ENCODE measurements at regions not wholly inside any gene's neighbourhood (a gene's known extent, or its start where the extent isn't known, plus 50 kb on each side); places are given as distances from the start of the nearest gene placed in this dataset.
A peak's percentile ranks its signal among the peaks of the same experiment; 100 is the strongest.

DNA sequence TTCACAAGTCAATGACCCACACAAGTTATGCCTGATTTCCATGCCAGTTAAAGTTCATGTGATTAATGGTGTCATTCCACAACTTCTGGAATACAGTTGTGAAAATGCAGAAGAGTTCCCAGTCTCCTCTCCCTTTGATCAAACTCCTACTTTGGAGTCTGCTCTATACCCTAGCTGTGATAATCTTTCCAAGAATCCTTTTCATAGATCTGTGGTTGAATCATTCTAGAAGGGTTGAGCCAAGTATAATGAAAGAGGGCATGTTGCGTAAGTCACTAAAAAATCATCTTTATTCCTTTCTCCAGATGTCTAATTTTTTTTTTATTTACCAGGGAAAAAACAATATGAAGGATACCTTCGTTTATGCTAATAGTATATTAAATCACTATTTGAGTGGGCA lies 89.7 kb upstream of the CARD18 start:
- peak; percentile 39 for ATAC-seq

DNA sequence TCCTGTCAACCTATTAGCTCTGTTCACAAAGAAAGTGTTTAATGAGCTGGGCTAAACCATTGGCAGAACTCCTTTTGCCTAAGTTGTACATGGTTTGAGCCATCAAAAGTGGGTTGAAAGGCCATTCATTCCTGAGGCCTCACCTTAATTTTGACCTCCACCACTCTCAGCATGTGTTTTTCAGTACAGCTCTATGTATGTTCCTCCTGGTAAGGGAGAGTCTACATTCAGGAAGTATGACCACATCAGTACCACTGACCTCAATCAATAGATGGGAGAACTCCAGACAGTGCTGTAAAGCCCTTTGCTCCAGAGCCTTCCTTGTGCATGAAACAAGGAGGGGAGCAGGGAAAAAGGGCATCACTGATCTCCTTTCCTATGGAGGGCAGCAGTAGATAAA lies 87.8 kb upstream of the CARD18 start:
- no peak for ATAC-seq

GRCh38 chr11:105226766-105227165 lies 87.2 kb upstream of the CARD18 start:
- ATAC-seq = no peak

DNA sequence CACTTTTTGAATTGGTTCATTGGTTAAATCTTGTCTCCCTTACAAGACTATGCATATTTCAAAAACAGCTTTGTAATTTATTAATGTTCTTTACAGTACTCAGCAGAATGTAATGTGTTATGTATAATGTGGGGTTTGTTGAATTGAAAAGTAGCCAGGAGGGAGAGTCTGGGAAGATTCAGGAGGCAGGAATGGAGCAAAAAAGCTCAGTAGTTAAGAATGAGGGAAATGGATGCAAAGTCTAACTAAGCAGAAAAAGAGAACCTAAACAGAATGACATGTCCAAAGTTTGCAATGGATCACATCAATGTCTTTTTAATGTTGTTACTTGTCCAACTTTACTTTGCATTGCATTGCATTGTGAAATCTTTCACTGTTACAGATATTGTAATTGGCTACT lies 86.5 kb upstream of the CARD18 start:
- ATAC-seq = no peak

GRCh38 chr11:105224482-105225253 lies 85.1 kb upstream of the CARD18 start:
- no peak for ATAC-seq

DNA sequence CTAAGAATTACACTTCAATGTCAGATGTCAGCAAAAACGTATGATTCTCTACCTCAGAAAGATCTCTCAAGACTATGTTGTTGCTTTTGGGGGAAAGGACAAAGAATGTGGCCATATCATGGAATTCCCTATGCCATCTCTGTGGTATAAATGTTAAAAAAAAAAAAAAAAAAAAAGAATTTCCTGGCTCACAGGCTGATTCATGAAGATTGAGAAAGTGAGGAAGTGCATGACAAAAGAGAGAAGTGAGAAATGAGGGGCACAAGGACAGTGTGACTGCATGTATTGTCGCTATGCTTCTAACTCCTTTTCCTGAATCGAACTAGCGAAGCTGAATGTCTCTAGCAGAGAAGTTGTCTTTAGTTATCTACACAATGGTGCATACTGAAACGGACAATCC lies 80.6 kb upstream of the CARD18 start:
- no peak for ATAC-seq

GRCh38 chr11:105219670-105220069 lies 80.1 kb upstream of the CARD18 start:
- no peak for ATAC-seq

GRCh38 chr11:105219269-105219668 lies 79.7 kb upstream of the CARD18 start:
- no peak for ATAC-seq

DNA sequence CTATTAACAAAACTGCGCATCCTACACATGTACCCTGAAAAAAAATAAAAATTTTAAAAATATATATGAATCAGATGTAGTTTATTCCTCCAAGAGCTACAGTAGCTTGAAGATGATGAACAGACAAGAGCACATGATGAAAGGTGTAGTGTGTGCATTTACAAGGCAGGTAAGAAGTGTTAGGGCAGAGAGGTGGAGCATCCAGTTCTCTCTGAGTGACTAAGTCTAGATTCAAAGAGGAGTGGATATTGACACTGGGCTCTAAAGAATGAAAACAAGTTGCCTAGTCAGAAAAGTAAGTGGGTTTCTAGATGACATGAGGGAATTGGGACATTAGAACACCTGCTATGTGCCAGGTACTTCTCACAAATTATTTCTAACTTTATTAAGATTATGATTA lies 76.0 kb upstream of the CARD18 start:
- ATAC-seq = peak; percentile 91

DNA sequence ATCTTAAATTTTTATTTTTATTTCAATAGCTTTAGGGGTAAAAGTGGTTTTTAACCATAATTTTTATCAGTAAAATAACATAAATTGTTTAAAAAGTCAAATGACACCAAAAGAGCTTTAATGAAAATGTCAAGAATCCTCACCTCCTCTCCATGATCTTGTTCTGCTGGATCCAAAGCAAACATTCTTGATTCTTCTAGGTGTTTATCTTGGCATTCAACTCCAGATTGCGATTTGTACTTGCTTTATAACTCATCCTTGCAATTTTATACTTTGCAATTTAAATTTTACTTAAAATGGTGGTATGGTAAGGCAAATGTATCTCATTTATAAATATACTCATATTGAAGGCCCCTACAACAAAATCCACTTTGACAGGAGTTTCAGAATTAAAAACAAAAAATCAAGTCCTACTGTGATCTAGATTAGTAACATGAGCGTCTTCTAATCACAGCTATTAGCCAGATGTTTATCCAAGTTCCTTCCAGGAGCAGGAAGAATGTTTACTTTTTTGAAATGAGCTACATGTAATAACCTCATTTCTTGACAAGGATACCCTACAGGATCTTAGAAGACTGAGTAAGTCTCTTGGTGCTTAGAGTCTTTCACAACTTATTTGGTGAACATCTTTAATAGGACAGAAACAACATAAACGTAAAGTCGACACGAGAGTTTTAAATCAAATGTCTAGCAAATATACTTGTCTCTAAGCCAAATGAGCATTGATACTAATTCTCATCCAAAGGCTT lies 72.4 kb upstream of the CARD18 start:
- ATAC-seq = no peak

- no peak for ATAC-seq
Observed at GRCh38 chr11:105208019-105208418, 68.5 kb upstream of the CARD18 start.

DNA sequence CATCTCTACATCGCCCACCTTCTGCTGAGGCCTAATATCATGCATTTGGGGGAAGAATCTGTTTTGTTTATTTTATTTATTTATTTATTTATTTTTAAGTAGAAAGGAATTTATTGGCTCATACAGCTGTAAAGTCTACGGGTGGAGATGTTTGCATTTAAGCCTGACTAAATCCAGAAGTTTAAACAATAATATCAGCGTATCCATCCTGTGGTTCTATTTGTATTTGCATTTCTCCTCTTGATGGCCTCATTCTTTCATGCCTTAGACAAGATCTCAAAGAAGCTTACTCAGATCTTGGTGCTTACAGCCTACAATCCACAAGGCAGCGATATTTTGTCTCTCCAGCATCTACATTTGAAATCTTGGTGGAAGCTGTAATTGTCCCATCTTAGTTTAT lies 67.1 kb upstream of the CARD18 start:
- ATAC-seq = no peak

GRCh38 chr11:105204636-105205035 lies 65.1 kb upstream of the CARD18 start:
- no peak for ATAC-seq

DNA sequence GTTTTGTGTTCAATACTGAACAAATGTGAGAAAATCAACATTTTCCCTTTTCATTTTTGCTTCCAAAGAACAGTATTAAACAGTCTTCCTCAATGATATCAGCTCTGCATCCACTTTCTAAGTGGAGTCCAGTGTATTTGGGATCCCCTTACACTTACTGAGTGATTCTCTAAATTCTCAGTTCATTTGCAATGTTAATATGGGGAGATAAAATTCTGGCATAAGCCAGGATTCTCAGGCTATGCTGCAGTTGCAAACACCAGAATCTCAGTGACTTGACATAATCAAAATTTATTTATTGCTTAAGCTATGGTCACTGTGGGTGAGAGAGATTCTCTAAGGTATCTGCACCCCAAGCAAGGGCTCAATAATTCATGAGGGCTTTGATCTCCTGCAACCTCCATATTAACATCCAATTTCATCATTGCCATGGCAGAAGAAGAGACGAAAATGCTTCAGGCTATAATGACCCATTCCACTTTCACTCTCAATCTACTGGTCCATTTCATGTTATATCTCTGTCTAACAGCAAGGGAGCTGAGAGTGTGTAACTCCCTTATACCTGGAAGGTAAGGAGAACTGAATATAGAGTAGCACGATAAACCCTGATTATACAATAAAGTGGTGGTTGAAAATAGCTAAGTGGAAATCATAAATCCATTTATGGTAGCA lies 64.1 kb upstream of the CARD18 start:
- ATAC-seq = no peak

DNA sequence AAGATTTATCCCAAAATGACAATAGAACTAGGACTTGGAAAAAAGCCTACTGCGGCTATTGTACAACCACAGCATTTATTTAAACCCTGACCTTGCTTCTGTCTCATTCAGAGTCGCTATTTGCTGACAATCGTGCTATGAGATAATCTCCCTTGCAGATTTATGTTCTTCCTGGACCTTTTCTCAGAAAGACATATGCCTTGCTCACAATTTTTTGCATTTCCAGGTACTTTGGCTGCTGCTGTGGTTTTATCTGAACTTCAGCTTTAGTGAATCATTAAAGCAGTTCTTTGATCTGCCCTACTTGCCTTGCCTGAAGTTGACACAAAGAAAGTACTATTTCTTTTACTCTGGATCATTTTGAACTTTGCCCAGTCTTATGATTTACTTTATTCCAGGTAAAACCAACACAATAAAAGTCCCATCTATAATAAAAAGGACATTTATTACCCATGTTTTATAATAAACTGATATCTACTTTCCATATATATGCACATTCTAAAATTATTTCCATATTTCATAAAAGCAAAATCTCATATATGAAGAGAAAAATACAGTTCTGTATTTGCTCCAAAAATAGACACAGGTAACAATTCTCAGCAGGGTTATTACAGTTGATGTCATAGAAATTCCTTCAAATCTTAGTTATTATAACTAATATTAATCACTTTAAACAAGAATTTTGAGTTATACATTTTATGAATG lies 63.4 kb upstream of the CARD18 start:
- ATAC-seq = no peak

- ATAC-seq = no peak
Observed at GRCh38 chr11:105202422-105202821, 62.9 kb upstream of the CARD18 start.

DNA sequence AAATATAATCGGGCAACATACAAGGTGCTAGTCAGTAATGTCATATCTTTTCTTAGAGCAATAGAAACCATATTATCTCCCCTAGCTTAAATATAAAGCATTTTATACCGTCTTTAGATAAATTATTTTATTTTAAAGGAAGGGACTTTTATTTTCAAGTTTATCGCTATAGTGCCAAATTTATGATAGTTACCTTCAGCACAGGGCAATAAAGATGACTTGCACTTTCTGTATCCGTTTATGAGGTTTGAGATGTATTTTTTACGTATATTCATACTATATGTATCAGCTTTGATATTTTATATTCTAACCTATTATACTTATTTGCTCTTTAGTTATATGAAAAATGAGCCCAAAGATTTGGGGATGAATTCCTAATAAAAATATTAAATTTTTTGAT lies 61.6 kb upstream of the CARD18 start:
- ATAC-seq = no peak

GRCh38 chr11:105197071-105197815 lies 57.7 kb upstream of the CARD18 start:
- ATAC-seq = no peak

DNA sequence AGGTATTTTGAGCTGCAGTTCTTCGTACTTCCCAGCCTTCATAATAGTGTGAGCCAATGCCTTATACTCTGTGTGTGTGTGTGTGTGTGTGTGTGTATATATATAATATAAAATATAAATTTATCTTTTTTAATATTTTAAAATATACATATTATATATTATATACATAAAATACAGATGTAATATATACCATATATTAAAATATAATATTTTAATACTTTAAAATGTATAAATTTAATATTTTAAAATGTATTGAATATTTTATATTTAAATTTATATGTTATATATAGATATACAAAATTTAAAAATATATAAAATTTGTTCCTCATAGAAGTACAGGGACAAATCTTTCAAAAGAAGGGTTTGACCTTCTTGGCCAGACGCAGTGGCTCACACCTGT lies 53.7 kb upstream of the CARD18 start:
- no peak for ATAC-seq

DNA sequence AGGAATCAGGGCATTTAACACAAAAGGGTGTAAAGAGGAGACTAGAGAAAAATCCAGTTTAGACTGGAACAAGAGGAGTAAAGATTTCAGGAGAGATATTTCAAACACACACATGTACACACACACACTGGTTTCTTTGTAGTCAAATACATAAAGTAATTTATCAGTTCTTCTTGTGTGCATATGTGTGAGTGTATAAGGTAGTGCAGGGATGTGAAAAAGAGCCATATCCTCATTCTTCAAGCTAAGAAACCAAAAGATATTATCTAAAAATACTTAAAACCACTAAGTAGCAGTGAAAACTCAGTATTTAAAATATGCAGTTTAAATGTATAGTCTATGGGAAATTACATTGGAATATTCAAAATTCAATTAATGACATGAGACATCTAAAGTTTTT lies 52.5 kb upstream of the CARD18 start:
- no peak for ATAC-seq

GRCh38 chr11:105189581-105189980 lies 50.0 kb upstream of the CARD18 start:
- ATAC-seq = no peak

All from esophagus mucosa (tissue), 1 donor.